Mesothelial cell of epicardium (in vitro differentiated cells): ENCODE measurements at regions not wholly inside any gene's neighbourhood (a gene's known extent, or its start where the extent isn't known, plus 50 kb on each side); places are given as distances from the start of the nearest gene placed in this dataset.

Experiments used
- DNase-seq, 2 experiments: peaks; one replicate each; pipeline ENCODE4 v3.0.0; 2021; ENCODE audit warnings: low spot score in 2 of 2; ENCODE audit not compliant: unreplicated experiment in 2 of 2
- H3K27ac Mint-ChIP-seq: 2 replicates; pipeline ENCODE4 v1.8.0; 2021; ENCODE audit warnings: mixed read lengths
- H3K27me3 Mint-ChIP-seq: 2 replicates; pipeline ENCODE4 v1.8.0; 2021; ENCODE audit warnings: low read depth, mixed read lengths
- H3K36me3 Mint-ChIP-seq: 2 replicates; pipeline ENCODE4 v1.8.0; 2021; ENCODE audit warnings: mixed read lengths
- H3K4me1 Mint-ChIP-seq: 2 replicates; pipeline ENCODE4 v1.8.0; 2021; ENCODE audit warnings: mixed read lengths
- H3K4me3 Mint-ChIP-seq: 2 replicates; pipeline ENCODE4 v1.8.0; 2021; ENCODE audit warnings: mild to moderate bottlenecking, moderate library complexity, mixed read lengths
- H3K9me3 Mint-ChIP-seq: 2 replicates; pipeline ENCODE4 v1.8.0; 2021; ENCODE audit warnings: mixed read lengths
- TF ChIP-seq, protein P1 (sequence below): fragments of 200-600 bp; sonication (generic); IDR thresholded peaks from one replicate; pipeline ENCODE4 v1.5.0; 2021; ENCODE audit warnings: antibody characterized with exemption; ENCODE audit not compliant: unreplicated experiment

GRCh38 chr17:55965051-55965450 lies 188.2 kb upstream of the ANKFN1 start:
- Mint-ChIP-seq H3K4me3 (no peak overlapping the region), H3K4me1 (no peaks in the 10 kb centered on the region), H3K9me3 (no peaks in the 10 kb centered on the region), H3K27me3 (no peaks in the 10 kb centered on the region), H3K27ac (no peak overlapping the region), H3K36me3 (no peaks in the 10 kb centered on the region)
- TF ChIP-seq, protein P1, sequence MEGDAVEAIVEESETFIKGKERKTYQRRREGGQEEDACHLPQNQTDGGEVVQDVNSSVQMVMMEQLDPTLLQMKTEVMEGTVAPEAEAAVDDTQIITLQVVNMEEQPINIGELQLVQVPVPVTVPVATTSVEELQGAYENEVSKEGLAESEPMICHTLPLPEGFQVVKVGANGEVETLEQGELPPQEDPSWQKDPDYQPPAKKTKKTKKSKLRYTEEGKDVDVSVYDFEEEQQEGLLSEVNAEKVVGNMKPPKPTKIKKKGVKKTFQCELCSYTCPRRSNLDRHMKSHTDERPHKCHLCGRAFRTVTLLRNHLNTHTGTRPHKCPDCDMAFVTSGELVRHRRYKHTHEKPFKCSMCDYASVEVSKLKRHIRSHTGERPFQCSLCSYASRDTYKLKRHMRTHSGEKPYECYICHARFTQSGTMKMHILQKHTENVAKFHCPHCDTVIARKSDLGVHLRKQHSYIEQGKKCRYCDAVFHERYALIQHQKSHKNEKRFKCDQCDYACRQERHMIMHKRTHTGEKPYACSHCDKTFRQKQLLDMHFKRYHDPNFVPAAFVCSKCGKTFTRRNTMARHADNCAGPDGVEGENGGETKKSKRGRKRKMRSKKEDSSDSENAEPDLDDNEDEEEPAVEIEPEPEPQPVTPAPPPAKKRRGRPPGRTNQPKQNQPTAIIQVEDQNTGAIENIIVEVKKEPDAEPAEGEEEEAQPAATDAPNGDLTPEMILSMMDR = no peak
- DNase-seq = no peak

DNA sequence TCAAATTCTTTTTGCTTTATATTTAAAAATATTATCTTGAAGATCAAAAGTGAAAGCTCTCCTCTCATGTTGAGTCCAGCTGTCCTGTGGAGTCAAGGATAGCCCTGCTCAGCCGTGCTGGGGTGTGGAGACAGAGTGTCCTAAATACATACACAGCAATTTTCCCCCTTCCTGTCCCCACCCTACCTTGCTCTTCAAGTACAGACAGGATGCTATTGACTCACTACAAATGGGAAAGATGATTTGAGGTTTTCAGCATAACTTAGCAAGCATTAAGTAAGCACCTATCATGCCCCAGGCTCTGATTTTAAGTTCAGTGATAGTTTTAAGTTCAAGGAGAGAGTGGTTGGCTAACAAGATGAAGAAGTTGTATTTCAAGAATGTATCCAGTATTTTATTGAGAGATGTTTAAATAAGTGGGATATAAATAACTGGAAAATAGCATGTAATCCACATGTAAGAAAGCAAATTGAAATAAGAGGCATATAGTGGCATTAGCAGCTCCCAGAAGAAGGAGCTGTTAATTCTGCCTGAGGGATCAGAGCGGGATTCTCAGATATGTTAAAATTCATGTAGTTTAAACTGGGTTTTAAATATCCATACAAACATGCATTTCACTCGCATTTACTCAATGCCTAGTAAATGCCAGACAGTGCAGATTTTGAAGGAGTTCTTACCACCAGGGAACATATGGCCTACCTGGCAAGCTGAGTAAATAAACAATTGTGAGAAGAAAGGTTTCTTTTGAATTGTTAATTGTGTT lies 183.5 kb upstream of the ANKFN1 start:
- Mint-ChIP-seq H3K4me1 (no peaks in the 10 kb centered on the region), H3K27me3 (peaks cover 2% of the 10 kb centered on the region), H3K27ac (no peak overlapping the region), H3K4me3 (no peak overlapping the region), H3K36me3 (no peaks in the 10 kb centered on the region), H3K9me3 (no peaks in the 10 kb centered on the region)
- no peak for DNase-seq
- TF ChIP-seq, protein P1 = no peak

GRCh38 chr17:55978578-55978977 lies 174.7 kb upstream of the ANKFN1 start:
- H3K27ac Mint-ChIP-seq = no peak overlapping the region
- H3K4me1 Mint-ChIP-seq = no peaks in the 10 kb centered on the region
- H3K4me3 Mint-ChIP-seq = no peak overlapping the region
- no peaks in the 10 kb centered on the region for H3K9me3 Mint-ChIP-seq
- no peak for DNase-seq
- TF ChIP-seq, protein P1 = no peak
- peaks cover 6% of the 10 kb centered on the region for H3K27me3 Mint-ChIP-seq
- no peaks in the 10 kb centered on the region for H3K36me3 Mint-ChIP-seq

GRCh38 chr17:55983096-55983495 lies 170.2 kb upstream of the ANKFN1 start:
- TF ChIP-seq, protein P1 = no peak

DNA sequence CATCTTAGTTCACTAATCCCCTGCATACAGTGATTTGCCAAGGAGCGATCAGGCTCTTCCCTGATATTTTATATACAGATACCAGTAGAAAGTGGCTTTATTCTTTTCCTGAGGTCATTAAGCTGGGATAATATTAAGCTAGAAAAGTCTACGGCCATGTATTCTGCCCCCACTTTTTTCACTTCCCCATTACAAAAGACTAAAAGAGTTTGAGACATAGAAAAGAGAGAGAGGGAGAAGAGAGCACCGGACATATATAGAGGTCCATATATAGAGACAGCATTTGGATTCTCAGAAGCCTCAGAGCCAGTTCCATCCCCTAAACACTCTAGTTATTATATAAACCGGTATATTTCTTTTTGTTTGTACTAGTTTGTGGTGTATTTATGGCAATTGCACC lies 166.5 kb upstream of the ANKFN1 start:
- no peak for DNase-seq
- Mint-ChIP-seq H3K27ac (no peak overlapping the region), H3K27me3 (peaks cover 42% of the 10 kb centered on the region), H3K4me1 (no peaks in the 10 kb centered on the region), H3K36me3 (no peaks in the 10 kb centered on the region), H3K9me3 (peaks cover under 1% of the 10 kb centered on the region), H3K4me3 (no peak overlapping the region)
- TF ChIP-seq, protein P1 = no peak

More at GRCh38 chr17:55983096-55983495, 170.2 kb upstream of the ANKFN1 start:
- Mint-ChIP-seq H3K36me3 (no peaks in the 10 kb centered on the region), H3K9me3 (no peaks in the 10 kb centered on the region), H3K27me3 (peaks cover 14% of the 10 kb centered on the region), H3K27ac (no peak overlapping the region), H3K4me1 (no peaks in the 10 kb centered on the region), H3K4me3 (no peak overlapping the region)
- DNase-seq = no peak

- Mint-ChIP-seq H3K4me3 (no peak overlapping the region), H3K27me3 (peaks cover 42% of the 10 kb centered on the region), H3K4me1 (no peaks in the 10 kb centered on the region), H3K9me3 (peaks cover 13% of the 10 kb centered on the region), H3K36me3 (no peaks in the 10 kb centered on the region), H3K27ac (no peak overlapping the region)
- DNase-seq = no peak
- TF ChIP-seq, protein P1 = no peak
These were observed 164.4 kb upstream of the ANKFN1 start for GRCh38 chr17:55988861-55989260.
